ENCODE measurements at regions not wholly inside any gene's neighbourhood (a gene's known extent, or its start where the extent isn't known, plus 50 kb on each side); places are given as distances from the start of the nearest gene placed in this dataset.
"Not testable (repeated sequence)": the region's sequence is repeated elsewhere in the genome, so short reads cannot be mapped to it uniquely, and the experiment has no call there.

- no peak for TF ChIP-seq CTCF (conservative IDR thresholded peaks at IDR 0.05; ENCODE audit: low read depth, low read length)
- peak; percentile 43 for DNase-seq (ENCODE audit: low read depth)
- no peak overlapping the region for H3K4me3 ChIP-seq (ENCODE audit: low read length)
These were observed 205.6 kb downstream of the RTP5 start for GRCh38 chr2:242075168-242075567.

GRCh38 chr2:242075696-242076095 is 206.2 kb downstream of the RTP5 start:
- H3K4me3 ChIP-seq (ENCODE audit: low read length): no peak overlapping the region
- DNase-seq (ENCODE audit: low read depth): no peak
- TF ChIP-seq CTCF (conservative IDR thresholded peaks at IDR 0.05; ENCODE audit: low read depth, low read length): no peak

- H3K4me3 ChIP-seq (ENCODE audit: low read length): not testable (repeated sequence)
These were observed 206.7 kb downstream of the RTP5 start for GRCh38 chr2:242076184-242076583.

GRCh38 chr2:242078426-242078825 is 208.9 kb downstream of the RTP5 start:
- not testable (repeated sequence) for DNase-seq (ENCODE audit: low read depth); H3K4me3 ChIP-seq (ENCODE audit: low read length)

More at GRCh38 chr2:242076184-242076583, 206.7 kb downstream of the RTP5 start:
- not testable (repeated sequence) for DNase-seq (ENCODE audit: low read depth)

GRCh38 chr2:242079792-242080191 is 210.3 kb downstream of the RTP5 start:
- DNase-seq (ENCODE audit: low read depth): not testable (repeated sequence)

DNA sequence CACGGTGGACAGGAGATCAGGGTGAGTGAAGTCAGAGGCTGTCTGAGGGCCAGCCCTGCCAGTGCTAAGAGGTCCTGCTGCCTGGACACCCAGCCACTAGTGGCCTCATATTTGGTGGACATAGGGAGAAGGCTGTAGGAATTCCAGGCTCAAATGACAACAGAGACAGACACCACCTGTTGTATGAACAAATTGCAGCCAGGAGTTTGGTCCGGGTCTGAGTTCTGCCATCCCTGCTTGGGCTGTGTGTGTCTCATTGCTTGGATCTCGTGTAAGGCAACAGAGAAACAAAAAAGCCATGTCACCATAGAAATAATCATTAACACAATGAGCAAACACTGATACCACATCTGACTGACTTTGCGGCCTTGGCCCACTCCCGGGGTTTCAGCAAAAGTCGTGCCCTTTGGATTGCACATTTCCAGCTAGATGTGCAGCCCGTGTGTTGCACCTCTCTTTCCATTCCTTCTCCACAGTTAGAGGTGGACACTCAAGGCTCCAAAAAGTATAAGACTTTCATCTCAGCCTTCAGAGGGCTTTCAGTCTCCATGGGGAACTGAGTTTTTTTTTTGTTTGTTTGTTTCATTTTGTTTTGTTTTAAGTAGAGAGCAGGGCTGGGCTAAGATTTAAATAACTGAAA is 211.2 kb downstream of the RTP5 start:
- not testable (repeated sequence) for H3K4me3 ChIP-seq (ENCODE audit: low read length); DNase-seq (ENCODE audit: low read depth)

More at GRCh38 chr2:242079792-242080191, 210.3 kb downstream of the RTP5 start:
- not testable (repeated sequence) for H3K4me3 ChIP-seq (ENCODE audit: low read length)

- DNase-seq (ENCODE audit: low read depth); H3K4me3 ChIP-seq (ENCODE audit: low read length): not testable (repeated sequence)
These were observed 214.5 kb downstream of the RTP5 start for GRCh38 chr2:242084034-242084433.

GRCh38 chr2:242085024-242085674 is 215.6 kb downstream of the RTP5 start:
- DNase-seq (ENCODE audit: low read depth); H3K4me3 ChIP-seq (ENCODE audit: low read length): not testable (repeated sequence)

DNA sequence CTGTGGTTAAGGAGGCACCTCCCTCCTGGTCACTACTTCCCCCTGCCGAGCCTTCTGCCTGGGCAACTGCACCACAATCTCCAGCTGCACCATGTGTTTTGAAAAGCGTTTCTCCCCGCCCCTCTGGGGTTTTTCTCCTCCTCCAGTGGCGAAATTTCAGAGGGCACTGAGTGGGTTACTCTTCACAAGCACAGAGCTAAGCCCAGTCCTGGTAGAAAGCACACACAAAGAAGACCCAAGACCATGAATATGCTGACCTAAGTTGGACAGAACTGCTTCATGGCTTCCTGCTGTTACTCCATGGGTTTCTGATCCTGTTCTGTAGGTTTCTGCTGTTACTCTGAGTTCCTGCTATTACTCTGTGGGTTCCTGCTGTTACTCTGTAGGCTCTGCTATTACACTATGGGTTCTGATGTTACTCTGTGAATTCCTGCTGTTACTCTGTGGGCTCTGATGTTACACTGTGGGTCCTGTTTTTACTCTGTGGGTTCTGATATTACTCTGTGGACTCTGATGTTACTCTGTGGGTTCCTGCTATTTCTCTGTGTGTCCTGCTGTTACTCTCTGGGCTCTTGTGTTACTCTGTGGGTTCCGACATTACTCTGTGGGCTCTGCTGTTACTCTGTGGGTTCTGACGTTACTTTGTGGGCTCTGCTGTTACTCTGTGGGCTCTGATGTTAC is 216.6 kb downstream of the RTP5 start:
- TF ChIP-seq CTCF (conservative IDR thresholded peaks at IDR 0.05; ENCODE audit: low read depth, low read length): no peak
- peak overlapping the region; percentile 7 for H3K4me3 ChIP-seq (ENCODE audit: low read length)
- no peak for DNase-seq (ENCODE audit: low read depth)

- DNase-seq (ENCODE audit: low read depth): not testable (repeated sequence)
- peak overlapping the region; percentile 40 for H3K4me3 ChIP-seq (ENCODE audit: low read length)
These were observed 218.5 kb downstream of the RTP5 start for GRCh38 chr2:242088044-242088443.
